ENCODE measurements at regions not wholly inside any gene's neighbourhood (a gene's known extent, or its start where the extent isn't known, plus 50 kb on each side); places are given as distances from the start of the nearest gene placed in this dataset.

DNA sequence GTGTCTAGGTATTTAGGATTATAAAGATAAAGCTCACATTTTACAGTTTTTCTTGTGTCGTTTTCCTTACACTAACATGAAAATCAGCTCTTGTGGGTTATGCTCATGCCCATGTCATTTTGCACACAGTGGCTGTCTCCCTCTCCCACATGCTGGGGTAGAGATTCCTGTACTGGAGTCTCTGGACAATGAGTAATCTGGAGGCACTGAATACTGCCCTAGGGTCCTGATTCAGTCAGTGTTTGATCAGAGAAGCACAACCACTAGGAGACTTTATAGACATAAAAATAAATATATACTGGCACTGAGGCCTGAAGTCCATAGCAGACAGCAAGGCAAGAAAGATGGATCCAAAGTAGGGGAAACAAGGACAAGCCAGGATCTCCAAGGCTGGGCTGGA lies 1008.8 kb downstream of the KCNMA1 start:
- no peaks in the 10 kb centered on the region for H3K79me2 ChIP-seq (ENCODE audit: insufficient read depth, low read length)
- TF ChIP-seq, protein P1, sequence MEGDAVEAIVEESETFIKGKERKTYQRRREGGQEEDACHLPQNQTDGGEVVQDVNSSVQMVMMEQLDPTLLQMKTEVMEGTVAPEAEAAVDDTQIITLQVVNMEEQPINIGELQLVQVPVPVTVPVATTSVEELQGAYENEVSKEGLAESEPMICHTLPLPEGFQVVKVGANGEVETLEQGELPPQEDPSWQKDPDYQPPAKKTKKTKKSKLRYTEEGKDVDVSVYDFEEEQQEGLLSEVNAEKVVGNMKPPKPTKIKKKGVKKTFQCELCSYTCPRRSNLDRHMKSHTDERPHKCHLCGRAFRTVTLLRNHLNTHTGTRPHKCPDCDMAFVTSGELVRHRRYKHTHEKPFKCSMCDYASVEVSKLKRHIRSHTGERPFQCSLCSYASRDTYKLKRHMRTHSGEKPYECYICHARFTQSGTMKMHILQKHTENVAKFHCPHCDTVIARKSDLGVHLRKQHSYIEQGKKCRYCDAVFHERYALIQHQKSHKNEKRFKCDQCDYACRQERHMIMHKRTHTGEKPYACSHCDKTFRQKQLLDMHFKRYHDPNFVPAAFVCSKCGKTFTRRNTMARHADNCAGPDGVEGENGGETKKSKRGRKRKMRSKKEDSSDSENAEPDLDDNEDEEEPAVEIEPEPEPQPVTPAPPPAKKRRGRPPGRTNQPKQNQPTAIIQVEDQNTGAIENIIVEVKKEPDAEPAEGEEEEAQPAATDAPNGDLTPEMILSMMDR (conservative IDR thresholded peaks at IDR 0.05; ENCODE audit: low read length): no peak
- no peak for TF ChIP-seq EZH2phosphoT487 (IDR thresholded peaks at IDR 0.05; ENCODE audit: borderline replicate concordance)
- no peaks in the 10 kb centered on the region for H3F3A ChIP-seq (ENCODE audit: low read depth)
- H4K20me1 ChIP-seq (ENCODE audit: insufficient read depth, low read length, poor library complexity, severe bottlenecking): no peaks in the 10 kb centered on the region
- no peak overlapping the region for H3K4me2 ChIP-seq (ENCODE audit: low read depth, low read length, poor library complexity, severe bottlenecking)
- no peak overlapping the region for H3K4me3 ChIP-seq (ENCODE audit: low read length, poor library complexity, severe bottlenecking)
- no peaks in the 10 kb centered on the region for H3K9me2 ChIP-seq (replicated peaks; ENCODE audit: low read depth, low read length)
- no peaks in the 10 kb centered on the region for H3K9me3 ChIP-seq (ENCODE audit: insufficient read depth, low read depth, low read length)
- no peaks in the 10 kb centered on the region for H3K27me3 ChIP-seq (ENCODE audit: insufficient read depth, low read length, poor library complexity, severe bottlenecking)
- H3K9ac ChIP-seq (ENCODE audit: low read depth, low read length, poor library complexity, severe bottlenecking): no peak overlapping the region
- H3K36me3 ChIP-seq (ENCODE audit: insufficient read depth, low read length): no peaks in the 10 kb centered on the region
- H3K4me1 ChIP-seq (ENCODE audit: insufficient read depth, low read length, poor library complexity, severe bottlenecking): peaks cover 18% of the 10 kb centered on the region
- no peak overlapping the region for H2AFZ ChIP-seq (ENCODE audit: low read length)

DNA sequence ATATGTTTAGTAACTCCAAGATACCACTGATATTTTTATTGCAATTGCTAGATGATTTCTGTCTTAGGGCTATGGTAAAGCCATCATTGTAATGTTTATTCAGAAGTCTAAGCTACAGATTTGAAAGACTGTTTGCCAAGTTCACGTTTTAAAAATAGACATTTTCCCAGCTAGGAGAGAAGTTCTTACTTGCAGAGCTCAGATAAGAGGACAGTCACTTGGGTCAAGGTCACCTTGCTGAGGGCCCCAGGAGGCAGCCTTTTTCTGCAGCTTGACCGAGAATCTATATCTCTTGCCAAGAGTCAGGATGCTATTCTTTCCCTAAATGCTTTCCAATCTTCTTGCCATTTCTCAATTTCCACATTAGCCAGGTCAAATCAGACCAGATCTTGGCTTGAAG lies 1011.2 kb downstream of the KCNMA1 start:
- H4K20me1 ChIP-seq (ENCODE audit: insufficient read depth, low read length, poor library complexity, severe bottlenecking): no peaks in the 10 kb centered on the region

GRCh38 chr10:76624470-76624869 lies 1013.1 kb downstream of the KCNMA1 start:
- Histone ChIP-seq H2AFZ (ENCODE audit: low read length) (no peak overlapping the region), H3K27me3 (ENCODE audit: insufficient read depth, low read length, poor library complexity, severe bottlenecking) (no peaks in the 10 kb centered on the region), H3K36me3 (ENCODE audit: insufficient read depth, low read length) (no peaks in the 10 kb centered on the region), H3F3A (ENCODE audit: low read depth) (no peaks in the 10 kb centered on the region), H3K79me2 (ENCODE audit: insufficient read depth, low read length) (no peaks in the 10 kb centered on the region), H3K4me3 (ENCODE audit: low read length, poor library complexity, severe bottlenecking) (no peak overlapping the region), H3K4me1 (ENCODE audit: insufficient read depth, low read length, poor library complexity, severe bottlenecking) (peaks cover 6% of the 10 kb centered on the region), H4K20me1 (ENCODE audit: insufficient read depth, low read length, poor library complexity, severe bottlenecking) (no peaks in the 10 kb centered on the region), H3K4me2 (ENCODE audit: low read depth, low read length, poor library complexity, severe bottlenecking) (no peak overlapping the region), H3K9me3 (ENCODE audit: insufficient read depth, low read depth, low read length) (no peaks in the 10 kb centered on the region), H3K9me2 (replicated peaks; ENCODE audit: low read depth, low read length) (no peaks in the 10 kb centered on the region), H3K9ac (ENCODE audit: low read depth, low read length, poor library complexity, severe bottlenecking) (no peak overlapping the region)
- no peak for TF ChIP-seq EZH2phosphoT487 (IDR thresholded peaks at IDR 0.05; ENCODE audit: borderline replicate concordance)
- TF ChIP-seq, protein P1 (conservative IDR thresholded peaks at IDR 0.05; ENCODE audit: low read length): no peak

More for the DNA sequence above, 1011.2 kb downstream of the KCNMA1 start:
- H3K4me2 ChIP-seq (ENCODE audit: low read depth, low read length, poor library complexity, severe bottlenecking): no peak overlapping the region
- TF ChIP-seq EZH2phosphoT487 (IDR thresholded peaks at IDR 0.05; ENCODE audit: borderline replicate concordance): no peak
- TF ChIP-seq, protein P1 (conservative IDR thresholded peaks at IDR 0.05; ENCODE audit: low read length): no peak
- H3K4me1 ChIP-seq (ENCODE audit: insufficient read depth, low read length, poor library complexity, severe bottlenecking): peaks cover 7% of the 10 kb centered on the region
- H3K27me3 ChIP-seq (ENCODE audit: insufficient read depth, low read length, poor library complexity, severe bottlenecking): no peaks in the 10 kb centered on the region
- H3F3A ChIP-seq (ENCODE audit: low read depth): no peaks in the 10 kb centered on the region
- H3K9me2 ChIP-seq (replicated peaks; ENCODE audit: low read depth, low read length): no peaks in the 10 kb centered on the region
- no peak overlapping the region for H3K4me3 ChIP-seq (ENCODE audit: low read length, poor library complexity, severe bottlenecking)
- H3K9ac ChIP-seq (ENCODE audit: low read depth, low read length, poor library complexity, severe bottlenecking): no peak overlapping the region
- H2AFZ ChIP-seq (ENCODE audit: low read length): no peak overlapping the region
- H3K9me3 ChIP-seq (ENCODE audit: insufficient read depth, low read depth, low read length): no peaks in the 10 kb centered on the region
- no peaks in the 10 kb centered on the region for H3K79me2 ChIP-seq (ENCODE audit: insufficient read depth, low read length)
- H3K36me3 ChIP-seq (ENCODE audit: insufficient read depth, low read length): no peaks in the 10 kb centered on the region

All from Loucy (cell line).